Osteocyte (in vitro differentiated cells): ENCODE measurements at regions not wholly inside any gene's neighbourhood (a gene's known extent, or its start where the extent isn't known, plus 50 kb on each side); places are given as distances from the start of the nearest gene placed in this dataset.

Experiments
- DNase-seq: peaks from one replicate; pipeline ENCODE4 v3.0.0; 2021; ENCODE audit warnings: mixed read lengths; ENCODE audit not compliant: unreplicated experiment; ENCODE audit errors: extremely low spot score
- H3K27ac Mint-ChIP-seq: one replicate; pipeline ENCODE4 v1.8.0; 2021; ENCODE audit warnings: mild to moderate bottlenecking, mixed read lengths; ENCODE audit not compliant: unreplicated experiment
- H3K27me3 Mint-ChIP-seq: one replicate; pipeline ENCODE4 v1.8.0; 2021; ENCODE audit warnings: mixed read lengths; ENCODE audit not compliant: unreplicated experiment
- H3K36me3 Mint-ChIP-seq: one replicate; pipeline ENCODE4 v1.8.0; 2021; ENCODE audit warnings: mixed read lengths; ENCODE audit not compliant: unreplicated experiment
- H3K4me1 Mint-ChIP-seq: one replicate; pipeline ENCODE4 v1.8.0; 2021; ENCODE audit warnings: mixed read lengths; ENCODE audit not compliant: unreplicated experiment
- H3K4me3 Mint-ChIP-seq: one replicate; pipeline ENCODE4 v1.8.0; 2021; ENCODE audit warnings: mild to moderate bottlenecking, moderate library complexity, mixed read lengths; ENCODE audit not compliant: unreplicated experiment
- H3K9me3 Mint-ChIP-seq: one replicate; pipeline ENCODE4 v1.8.0; 2021; ENCODE audit warnings: mixed read lengths; ENCODE audit not compliant: unreplicated experiment
- CTCF ChIP-seq: fragments of 200-600 bp; sonication (generic); IDR thresholded peaks from 2 replicates; pipeline ENCODE4 v1.5.0; 2021; ENCODE audit warnings: antibody characterized with exemption, mild to moderate bottlenecking, moderate library complexity

- peak; percentile 62 for DNase-seq
- Mint-ChIP-seq H3K27me3 (peaks cover 11% of the 10 kb centered on the region), H3K27ac (no peak overlapping the region), H3K4me3 (no peak overlapping the region), H3K36me3 (no peaks in the 10 kb centered on the region), H3K9me3 (peaks cover 5% of the 10 kb centered on the region), H3K4me1 (no peaks in the 10 kb centered on the region)
- TF ChIP-seq CTCF: no peak
These were observed 117.4 kb upstream of the RTL1 start for GRCh38 chr14:101020834-101021370.

GRCh38 chr14:101022121-101022520 lies 118.6 kb upstream of the RTL1 start:
- Mint-ChIP-seq H3K4me1 (no peaks in the 10 kb centered on the region), H3K36me3 (no peaks in the 10 kb centered on the region)
- peak; percentile 63 for DNase-seq

GRCh38 chr14:101022916-101023435 lies 119.5 kb upstream of the RTL1 start:
- Mint-ChIP-seq H3K9me3 (peaks cover 5% of the 10 kb centered on the region), H3K27ac (no peak overlapping the region), H3K4me3 (no peak overlapping the region), H3K27me3 (peaks cover 3% of the 10 kb centered on the region), H3K4me1 (no peaks in the 10 kb centered on the region), H3K36me3 (no peaks in the 10 kb centered on the region)
- no peak for TF ChIP-seq CTCF
- DNase-seq: peak; percentile 67

More at GRCh38 chr14:101022121-101022520, 118.6 kb upstream of the RTL1 start:
- no peak for TF ChIP-seq CTCF
- H3K27me3 Mint-ChIP-seq: peaks cover 5% of the 10 kb centered on the region
- peaks cover 5% of the 10 kb centered on the region for H3K9me3 Mint-ChIP-seq
- H3K27ac Mint-ChIP-seq: no peak overlapping the region
- no peak overlapping the region for H3K4me3 Mint-ChIP-seq

- Mint-ChIP-seq H3K9me3 (peaks cover 5% of the 10 kb centered on the region), H3K27ac (no peak overlapping the region), H3K4me1 (no peaks in the 10 kb centered on the region), H3K36me3 (no peaks in the 10 kb centered on the region), H3K27me3 (no peaks in the 10 kb centered on the region), H3K4me3 (no peak overlapping the region)
- TF ChIP-seq CTCF: no peak
- DNase-seq: peak; percentile 69
These were observed 121.2 kb upstream of the RTL1 start for GRCh38 chr14:101024686-101025085.

GRCh38 chr14:101025131-101025530 lies 121.6 kb upstream of the RTL1 start:
- no peaks in the 10 kb centered on the region for H3K27me3 Mint-ChIP-seq
- H3K27ac Mint-ChIP-seq: no peak overlapping the region
- TF ChIP-seq CTCF: no peak
- no peaks in the 10 kb centered on the region for H3K36me3 Mint-ChIP-seq
- H3K4me1 Mint-ChIP-seq: no peaks in the 10 kb centered on the region
- no peak overlapping the region for H3K4me3 Mint-ChIP-seq
- no peak for DNase-seq
- H3K9me3 Mint-ChIP-seq: peaks cover 5% of the 10 kb centered on the region
